NCI-H1436 (cell line): ENCODE measurements at regions not wholly inside any gene's neighbourhood (a gene's known extent, or its start where the extent isn't known, plus 50 kb on each side); places are given as distances from the start of the nearest gene placed in this dataset.

Source experiments
- DNase-seq: peaks from one replicate; lab custom pipeline; 2025; lab: John Stamatoyannopoulos, UW

DNA sequence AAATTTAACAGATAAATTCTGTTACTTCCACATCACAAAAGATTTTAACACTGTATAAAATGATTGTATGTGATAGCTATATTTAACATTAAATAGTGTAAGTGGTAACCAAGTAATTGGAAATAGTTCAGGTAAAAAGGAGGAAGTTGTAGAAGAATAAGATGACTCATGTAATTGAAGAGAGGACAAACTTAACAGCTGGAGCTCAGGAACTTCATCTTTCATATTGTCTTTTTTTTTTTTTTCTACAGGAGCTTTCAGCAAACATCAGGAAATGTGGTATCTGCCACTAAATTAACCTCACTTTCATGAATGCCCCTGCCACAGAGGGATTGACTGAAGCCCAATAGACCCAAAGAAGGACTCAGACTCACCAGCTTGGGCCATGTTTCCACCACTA is 188.4 kb upstream of the VEGFC start:
- no peak for DNase-seq

DNA sequence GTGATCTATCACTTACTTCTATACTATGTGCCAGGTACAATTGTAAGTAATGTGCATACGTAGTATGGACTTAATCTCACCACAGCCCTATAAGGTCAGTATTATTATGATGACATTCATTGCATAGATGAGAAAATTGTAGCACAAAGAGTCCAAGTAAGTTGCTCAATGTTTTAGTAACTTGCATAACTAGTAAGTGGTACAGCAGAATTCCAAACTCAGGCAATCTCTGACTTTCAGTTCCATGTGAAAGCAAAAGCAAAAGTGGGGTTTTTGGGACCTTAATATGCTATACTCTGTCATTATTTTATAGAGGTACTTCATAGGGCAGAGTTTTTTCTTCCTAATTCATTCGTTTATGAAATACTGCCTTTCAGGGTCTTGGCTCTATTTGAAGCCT is 188.8 kb upstream of the VEGFC start:
- no peak for DNase-seq

DNA sequence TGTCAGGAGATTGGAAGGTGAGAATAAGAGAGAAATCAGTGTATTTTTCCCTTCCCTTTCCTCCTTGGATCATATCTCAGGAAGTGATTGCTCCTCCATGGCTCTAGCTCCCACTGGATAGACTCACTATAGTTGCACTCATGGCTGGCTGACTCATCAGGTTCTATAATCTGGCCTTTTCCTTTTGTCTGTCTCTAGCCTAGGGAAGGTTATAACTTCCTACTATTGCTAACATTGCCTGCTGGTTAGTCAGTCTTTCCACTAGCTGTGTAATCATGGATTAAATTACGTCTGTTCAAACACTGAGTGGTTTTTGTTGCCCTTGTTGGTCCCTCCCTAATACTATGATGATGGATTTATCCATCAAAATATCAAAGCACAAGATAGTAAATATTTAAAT is 195.5 kb upstream of the VEGFC start:
- DNase-seq = no peak

DNA sequence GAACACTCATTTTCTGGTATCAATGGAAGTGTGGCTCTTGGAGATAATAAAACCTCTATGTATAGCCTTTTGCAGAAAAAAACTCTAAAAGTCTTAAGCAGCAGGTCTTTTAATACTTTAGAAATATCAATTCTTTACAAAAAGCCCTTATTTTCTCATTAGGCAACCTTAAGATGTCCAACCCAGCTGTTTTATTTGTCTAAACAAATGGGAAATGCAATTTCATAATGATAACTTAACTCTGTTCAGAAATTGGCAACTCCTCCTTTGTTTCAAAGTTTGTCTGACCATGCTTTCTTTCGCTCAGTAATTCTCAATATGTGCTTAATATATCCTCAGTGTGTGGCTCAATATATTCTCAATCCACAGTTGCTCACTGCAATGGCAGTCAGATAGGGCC is 196.5 kb upstream of the VEGFC start:
- no peak for DNase-seq

DNA sequence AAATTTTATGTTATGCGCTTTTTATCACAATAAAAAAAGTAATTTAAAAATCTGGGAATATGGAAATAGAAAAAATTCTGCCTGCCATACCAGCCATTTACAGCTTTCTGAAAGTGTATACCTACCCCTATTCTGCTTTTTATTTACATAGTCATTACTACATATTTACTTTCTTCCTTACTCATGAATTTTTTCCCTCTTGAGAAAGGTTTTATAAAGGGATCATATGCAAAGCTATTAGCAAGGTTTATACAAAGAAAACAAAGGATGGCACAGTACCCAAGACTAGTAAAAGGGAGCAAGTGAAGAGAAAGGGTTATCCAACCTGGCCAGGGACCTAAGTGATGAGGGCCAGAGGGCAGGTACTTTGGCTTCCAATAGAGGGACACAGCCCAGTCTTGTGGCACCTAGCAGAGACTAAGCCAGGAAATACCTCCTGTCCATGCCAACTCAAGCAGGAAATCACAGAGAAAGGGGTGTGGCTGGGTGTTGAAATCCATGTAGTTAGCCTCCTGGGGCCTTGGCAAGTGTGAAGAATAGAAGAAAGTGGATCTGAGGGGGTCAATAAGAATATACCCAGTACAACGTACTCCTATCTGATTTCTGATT is 207.3 kb upstream of the VEGFC start:
- no peak for DNase-seq

DNA sequence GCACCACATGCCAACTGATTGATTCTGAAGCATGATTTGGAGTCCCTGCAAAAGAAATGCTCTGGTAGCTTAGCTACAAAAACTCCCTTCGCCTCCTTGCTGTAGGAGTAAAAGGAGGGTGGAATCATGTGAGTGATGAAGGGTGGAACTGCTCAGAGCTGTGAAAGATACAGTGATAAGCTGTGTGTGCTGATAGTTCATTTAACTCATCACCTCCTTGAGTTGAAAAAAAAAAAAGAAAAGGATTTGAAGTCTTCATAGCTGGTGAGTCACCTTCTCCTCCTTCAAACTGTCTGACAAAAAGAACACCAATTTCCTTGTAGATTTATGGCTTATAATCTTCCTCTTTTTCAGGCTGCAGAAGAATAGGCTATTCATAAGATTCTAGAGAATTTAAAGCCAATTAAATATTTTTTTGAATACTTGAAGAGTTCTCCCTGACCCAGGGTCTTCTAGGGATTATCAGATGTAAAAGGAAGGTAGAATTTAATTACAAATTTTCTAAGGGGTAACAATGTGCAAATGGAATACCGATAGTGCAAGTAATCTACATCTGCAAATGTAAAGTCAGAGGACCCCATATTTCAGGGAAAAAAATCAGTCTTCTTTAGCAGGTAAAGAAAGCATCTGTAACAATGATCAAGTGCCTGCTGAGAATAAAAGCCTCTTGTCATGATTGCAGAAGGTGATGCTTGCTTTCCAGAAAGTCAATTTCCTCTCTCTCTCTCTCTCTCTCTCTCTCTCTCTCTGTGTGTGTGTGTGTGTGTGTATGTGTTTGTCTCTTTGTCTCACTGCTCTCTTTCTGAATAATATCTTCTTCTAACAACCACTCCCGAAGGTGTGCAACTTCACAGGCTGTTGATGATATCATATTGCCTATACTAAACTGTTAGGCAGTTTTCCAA is 208.8 kb upstream of the VEGFC start:
- no peak for DNase-seq

DNA sequence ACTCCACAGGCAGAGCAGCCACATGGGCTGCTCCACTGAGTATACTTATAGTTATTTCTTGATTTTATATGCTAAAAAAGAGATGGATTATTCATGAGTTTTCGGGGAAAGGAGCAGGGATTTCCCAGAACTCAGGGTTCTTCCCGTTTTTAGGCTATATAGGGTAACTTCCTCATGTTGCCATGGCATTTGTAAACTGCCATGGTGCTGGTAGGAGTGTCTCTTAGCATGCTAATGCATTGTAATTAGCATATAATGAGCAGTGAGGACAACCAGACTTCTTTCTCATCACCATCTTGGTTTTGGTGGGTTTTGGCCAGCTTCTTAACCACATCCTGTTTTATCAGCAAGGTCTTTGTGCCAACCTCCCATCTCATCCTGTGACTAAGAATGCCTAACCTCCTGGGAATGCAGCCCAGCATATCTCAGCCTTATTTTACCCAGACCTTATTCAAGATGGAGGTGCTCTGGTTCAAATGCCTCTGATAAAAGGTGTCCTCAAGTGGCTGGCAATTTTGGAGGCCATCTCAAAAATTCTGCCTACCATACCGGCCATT is 213.0 kb upstream of the VEGFC start:
- no peak for DNase-seq

DNA sequence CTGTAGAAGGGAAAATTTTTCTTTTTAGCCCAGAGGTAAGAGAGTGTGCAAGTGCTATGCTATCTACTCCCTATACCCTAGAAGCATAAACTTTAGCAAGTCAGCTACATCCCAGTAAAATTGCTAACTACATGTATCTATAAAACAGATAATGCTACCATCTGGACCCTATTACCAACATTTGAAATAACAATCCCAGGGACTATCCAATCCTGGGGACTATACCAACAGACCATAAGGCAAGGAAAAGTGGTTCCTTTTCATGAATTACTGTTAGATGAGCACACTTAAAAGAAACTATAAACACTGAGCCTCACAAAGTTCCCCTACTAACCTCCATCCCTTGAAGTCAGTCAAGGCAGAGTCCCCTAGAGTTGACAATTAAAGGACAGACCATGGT is 213.6 kb upstream of the VEGFC start:
- DNase-seq = no peak

DNA sequence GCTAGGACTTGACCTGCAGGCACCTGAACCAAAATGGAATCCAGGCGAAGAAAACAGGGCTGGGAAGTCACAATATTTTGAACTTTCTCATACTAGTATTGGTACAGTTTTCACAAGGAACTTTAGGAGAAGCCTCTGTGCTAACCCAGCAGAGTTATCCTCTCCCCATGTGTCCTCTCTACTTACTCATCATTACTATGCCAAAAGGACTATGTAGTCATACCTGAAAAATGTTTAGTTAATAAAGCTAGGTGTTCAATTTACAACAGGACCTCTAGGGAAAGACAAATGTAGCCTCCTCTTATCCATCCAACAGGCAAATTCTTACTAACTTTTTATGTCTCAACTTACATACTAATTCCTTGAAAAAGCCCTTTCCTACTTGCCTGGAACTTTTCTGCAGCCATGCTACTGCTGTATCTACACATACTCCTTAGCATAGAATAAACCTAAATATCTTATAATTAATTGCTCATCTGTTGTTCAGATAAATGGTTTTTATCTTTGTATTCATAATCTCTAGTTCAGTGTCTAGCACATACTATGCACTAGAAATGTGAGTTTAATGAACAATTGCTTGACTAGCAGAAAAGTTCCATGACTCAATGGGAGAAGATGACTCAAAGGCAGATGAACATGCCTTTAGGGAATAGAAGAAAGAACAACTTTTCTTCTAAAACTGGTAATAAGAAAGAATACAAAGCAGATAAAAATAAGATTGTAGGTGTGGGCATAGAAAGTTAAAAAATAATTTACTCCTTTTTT is 215.5 kb upstream of the VEGFC start:
- no peak for DNase-seq

DNA sequence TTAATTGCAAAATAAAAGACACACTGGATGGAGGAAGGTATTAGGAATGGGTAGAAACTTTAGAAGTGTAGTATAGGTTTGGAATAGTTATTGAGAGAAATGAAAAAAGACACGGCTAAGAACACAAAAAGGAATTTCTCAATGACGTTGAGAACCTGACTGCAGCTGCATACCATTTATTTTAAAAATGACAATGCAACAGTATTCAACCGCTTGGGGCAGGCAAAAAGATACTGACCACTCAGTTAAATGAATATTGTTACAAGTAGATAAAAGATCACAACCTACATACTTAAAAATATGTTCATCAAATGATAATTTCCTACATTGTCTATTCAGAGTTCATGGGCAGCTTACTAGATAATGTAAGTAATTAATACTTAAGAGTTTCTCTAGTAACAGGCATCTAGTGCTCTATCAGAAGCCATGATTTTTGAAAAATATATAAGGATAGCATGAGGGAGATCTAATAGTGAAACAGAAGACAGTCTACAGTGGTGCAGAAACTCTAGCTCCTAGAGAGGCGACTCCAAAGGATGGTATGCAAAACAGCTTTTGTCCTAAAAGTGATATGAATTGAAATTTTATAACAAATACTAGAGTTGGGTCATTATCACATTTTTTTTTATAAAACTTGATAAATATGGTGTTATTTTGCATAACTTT is 216.2 kb upstream of the VEGFC start:
- DNase-seq = no peak

DNA sequence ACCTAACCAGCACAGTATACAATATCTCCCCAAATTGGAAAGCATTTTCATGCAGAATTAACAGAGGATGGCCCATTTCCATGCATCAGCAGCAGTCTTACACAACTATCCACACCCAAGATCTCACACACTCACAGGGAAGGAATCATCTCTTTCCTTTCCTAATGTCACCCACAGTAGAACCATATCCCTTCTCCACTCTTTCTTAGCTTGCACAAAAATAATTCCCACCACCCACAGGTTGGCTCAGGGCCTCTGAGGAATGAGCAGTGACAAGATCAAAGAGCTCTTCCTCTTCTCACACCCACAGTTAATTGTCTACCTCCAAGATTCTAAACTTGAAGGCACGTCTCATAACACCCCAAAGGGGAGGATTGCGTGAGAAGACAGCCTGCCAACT is 217.7 kb upstream of the VEGFC start:
- no peak for DNase-seq

DNA sequence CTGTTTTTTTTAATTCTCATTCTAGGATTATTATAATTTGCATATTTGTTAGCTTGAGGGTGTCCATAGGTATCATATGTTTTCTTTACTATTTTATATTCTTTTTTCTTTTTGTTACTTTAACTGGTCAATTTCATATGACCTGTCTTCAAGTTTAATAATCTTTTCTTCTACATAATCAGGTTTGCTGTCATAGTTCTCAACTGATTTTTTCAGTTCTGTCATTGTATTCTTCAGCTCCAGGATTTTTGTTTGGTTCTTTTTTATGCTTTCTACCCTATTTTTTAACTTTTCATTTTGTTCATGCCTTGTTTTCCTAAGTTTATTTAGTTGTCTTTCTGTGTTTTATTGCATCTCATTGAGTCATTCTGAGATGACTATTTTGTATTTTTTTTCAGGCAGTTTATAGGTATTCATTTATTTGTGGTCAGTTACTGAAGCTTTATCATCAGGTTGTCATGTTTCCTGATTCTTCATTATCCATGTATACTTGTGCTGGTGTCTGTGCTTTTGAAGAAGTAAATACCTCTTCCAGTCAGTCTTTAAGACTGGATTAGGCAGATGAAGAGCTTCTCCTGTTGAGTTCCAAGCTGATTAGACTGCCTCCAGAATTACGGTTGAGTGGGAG is 220.3 kb upstream of the VEGFC start:
- DNase-seq = no peak

DNA sequence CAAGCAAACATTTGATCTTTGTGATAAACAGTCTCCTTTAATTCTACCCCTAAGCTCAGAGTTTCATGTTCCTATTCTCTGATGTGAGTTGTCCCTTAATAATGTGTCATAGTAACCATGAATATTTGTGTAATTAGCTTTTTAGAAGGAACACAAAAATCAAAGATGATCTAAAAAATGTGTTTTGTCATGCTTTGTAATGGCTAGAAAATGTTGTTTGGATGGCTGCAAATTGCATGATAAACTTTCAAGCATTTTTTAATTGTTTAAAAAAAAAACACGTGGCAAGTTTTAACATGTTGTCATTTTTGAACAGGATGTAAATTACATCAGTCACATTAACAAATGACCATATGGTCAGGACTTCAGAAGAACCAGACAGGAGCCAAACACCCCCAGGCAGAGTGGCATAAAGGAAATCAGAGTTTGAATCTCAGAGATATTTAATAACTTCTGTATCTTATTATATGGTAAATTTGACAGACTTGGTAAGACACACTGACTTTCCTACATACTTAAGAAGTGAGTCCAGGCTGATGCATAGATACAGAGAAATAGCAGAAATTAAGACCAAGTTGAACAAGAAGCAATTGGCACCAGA is 223.9 kb upstream of the VEGFC start:
- no peak for DNase-seq

DNA sequence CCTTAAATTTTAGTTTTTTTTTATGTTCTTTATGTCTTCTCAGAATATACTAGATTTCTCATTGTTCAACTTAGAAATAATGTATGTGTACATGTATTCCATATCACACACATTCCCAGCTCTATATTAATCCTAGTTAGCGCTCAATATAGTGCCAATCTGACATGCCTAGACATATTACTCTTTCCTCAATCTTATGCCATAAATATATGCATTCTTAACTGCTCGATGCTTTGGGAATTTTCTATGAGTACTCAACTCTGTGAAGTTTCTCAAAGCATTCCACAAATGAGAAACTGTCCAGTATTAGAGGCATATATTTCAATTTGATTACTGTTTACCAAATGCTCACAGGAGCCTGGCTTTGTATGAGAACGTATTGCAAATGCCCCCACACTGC is 231.2 kb upstream of the VEGFC start:
- DNase-seq = no peak

DNA sequence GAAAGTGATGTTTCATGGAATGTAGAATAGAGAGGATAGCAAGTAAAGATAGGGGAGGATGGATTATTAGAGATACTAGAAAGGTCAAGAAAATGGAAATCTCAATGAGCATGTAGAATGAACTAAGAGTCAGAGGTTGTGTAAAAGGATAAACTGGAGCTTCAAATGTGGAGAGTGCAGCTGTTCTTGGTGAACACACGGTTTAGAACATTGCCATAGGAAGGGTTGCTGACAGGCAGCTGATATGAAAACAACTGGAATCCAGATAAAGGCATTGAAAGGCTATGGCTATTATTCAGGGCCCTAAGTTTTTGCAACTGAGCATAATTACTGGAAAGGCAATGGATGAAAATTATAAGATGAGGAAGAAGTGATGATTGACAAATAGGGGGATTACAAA is 239.6 kb upstream of the VEGFC start:
- DNase-seq = no peak

DNA sequence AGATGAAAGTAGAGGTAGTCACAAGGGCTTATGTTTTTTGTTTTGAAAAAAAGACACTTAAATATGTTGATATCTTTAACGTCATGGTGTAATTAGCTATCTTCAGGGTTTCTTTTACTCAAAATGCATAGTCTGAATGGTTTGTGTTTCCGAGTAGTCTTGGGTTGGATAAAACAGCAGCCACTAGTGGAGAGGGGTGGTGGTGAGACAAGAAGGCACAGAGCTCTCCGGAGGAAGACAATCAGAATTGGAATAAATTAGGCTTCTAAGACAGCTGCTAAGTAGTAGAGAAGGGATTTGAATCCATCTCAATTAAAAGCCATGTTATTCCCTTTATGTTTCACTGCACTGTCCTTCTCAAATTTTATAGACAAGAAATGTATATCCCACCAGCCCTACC is 240.4 kb upstream of the VEGFC start:
- DNase-seq = no peak

DNA sequence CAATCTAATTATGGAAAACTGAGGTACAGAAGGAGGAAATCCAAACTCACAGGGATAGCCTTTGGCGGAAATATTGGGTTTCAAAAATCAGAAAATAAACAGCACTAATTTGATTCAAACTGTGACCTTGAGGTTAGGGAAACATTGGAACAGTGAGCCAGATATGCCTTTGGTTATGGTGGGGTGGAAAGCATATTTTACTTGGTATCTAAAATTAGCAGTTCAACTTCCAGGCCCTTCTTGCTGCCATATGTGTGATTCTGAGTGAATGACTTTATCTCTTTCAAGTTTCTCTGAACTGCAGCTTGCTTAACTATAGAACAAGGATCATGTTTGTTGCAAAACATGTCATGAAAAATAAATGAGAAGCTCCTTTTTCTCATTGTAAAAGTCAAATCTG is 240.9 kb upstream of the VEGFC start:
- no peak for DNase-seq

DNA sequence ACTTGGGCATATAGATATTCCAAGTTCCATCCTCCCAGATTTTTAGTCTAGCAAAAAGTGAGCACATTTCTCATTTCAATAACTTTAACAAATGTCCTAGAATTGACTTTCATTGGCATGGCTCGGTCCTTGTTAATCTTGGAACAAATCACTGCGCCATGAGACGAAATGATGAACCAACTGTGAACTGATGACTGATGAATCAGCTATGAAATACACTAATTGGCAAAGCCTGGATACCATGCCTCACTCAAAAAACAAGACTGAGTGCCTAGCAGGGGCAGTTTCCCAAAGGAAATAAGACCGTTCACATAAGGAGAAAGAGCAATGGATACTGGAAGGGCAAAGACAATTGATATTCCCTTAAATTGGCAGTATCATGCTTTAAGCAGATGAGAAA is 248.6 kb upstream of the VEGFC start:
- no peak for DNase-seq

DNA sequence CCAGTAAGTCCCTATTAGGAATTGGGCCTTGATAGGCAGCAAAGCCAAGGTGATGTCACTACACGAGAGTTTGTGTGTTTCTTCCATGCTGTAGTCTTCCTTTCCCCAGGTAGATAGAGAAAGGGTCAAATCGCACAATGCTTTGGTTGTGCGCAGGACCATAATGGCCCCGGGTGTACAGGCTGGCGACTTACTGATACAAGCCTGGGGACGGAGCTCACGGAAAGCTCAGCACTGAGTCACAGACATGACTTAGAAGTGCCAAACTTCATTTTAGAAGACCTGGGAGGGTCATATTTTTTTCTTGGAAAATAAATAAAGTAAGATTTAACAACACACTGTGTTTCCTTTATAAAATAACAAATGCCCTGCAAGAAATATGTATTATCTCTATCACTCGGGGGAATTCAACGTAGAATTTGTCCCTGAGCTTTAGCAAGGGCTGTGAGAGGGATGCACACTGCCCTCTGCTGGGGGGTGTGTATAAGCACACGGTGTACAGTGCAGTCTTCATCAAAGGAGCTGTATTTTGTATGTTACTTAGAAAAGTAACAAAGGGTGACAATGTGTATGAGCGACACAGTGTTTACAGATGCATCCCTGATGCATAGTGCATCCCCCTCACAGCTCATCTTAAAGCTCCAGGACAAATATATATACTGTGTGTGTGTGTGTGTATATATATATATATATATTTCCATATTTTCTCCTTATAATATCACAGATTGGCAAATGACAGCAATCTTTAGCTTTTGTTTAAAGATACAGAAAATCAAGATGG is 254.5 kb upstream of the VEGFC start:
- DNase-seq = peak; percentile 51

DNA sequence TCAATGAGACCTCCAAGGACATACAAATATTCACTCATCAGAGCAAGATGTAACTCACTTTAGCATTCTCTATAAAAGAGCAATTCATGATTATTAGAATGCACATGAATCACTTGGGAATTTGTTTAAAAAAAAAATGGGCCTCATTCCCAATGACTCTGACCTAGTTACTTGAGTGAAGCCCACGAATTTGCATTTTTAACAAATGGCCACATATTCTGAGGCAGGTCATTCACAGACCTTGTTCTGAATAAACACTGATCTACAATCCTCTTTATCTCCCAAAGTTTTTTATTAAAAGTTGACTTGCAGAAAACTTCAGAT is 255.1 kb upstream of the VEGFC start:
- no peak for DNase-seq
